ENCODE measurements at regions not wholly inside any gene's neighbourhood (a gene's known extent, or its start where the extent isn't known, plus 50 kb on each side); places are given as distances from the start of the nearest gene placed in this dataset.
"Not testable (repeated sequence)": the region's sequence is repeated elsewhere in the genome, so short reads cannot be mapped to it uniquely, and the experiment has no call there.

DNA sequence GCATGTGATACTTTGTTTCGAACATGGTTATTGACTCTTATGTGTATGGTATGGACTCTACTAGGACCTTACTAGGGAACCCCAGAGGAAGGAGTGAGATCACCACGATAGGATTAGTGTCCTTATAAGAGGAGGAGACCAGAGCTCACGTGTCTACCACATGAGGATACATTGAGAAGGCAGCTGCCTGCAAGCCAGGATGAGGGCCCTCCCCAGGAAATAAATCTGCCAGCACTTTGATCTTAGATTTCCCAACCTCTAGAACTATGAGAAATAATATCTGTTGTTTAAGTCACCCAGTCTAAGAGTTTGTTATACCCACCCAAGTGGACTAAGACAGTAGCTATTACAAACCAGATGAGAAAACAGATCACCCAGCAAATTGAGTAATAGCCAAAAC lies 559.3 kb upstream of the USP24 start:
- no peak overlapping the region for H3K9ac ChIP-seq (ENCODE audit: low read depth, low read length)
- no peaks in the 10 kb centered on the region for H3K36me3 ChIP-seq (ENCODE audit: control insufficient read depth, insufficient read depth, low read length)
- no peaks in the 10 kb centered on the region for H3K27me3 ChIP-seq (ENCODE audit: control insufficient read depth, insufficient read depth, low read length)
- no peak overlapping the region for H3K27ac ChIP-seq (ENCODE audit: low read depth, low read length)
- H3K4me1 ChIP-seq (ENCODE audit: control insufficient read depth, insufficient read depth, low read length): no peaks in the 10 kb centered on the region
- H3K9me3 ChIP-seq (ENCODE audit: control insufficient read depth, insufficient read depth, low read length): no peaks in the 10 kb centered on the region
- H3K4me3 ChIP-seq (ENCODE audit: low read depth, low read length): no peak overlapping the region

DNA sequence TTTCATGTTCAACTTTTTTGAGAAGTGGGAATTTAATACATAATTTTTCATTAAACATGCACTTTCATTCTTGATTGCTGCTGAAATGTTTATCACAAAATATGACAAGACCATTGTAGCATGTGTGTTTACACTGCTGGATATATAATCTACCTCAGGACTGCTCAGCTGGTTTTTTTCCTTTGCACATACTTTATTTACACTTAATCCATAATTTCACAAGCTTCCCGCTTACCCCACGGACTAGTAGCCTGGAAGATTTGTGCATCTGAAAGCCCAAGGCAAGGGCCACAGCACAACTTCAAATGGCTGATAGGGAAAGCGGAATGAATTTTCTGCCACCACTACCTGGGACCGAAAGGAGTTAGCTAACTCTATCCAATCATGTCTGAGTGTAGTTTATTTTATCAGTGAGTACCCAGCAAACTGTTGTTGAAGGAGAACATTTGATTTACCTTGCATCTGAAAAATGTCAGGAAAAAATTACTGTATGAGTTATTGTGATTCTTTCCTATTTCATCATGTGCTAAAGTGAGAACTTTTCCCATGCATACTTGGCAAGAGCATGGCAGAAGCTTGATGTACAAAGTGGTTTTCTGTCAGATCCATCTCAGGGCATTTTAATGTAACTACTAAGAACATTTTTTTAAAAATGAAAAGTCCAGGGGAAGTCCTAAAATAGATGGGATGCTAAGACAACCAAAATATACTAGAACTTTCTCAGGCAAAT lies 558.2 kb upstream of the USP24 start:
- no peaks in the 10 kb centered on the region for H3K9me3 ChIP-seq (ENCODE audit: control insufficient read depth, insufficient read depth, low read length)
- H3K4me3 ChIP-seq (ENCODE audit: low read depth, low read length): no peak overlapping the region
- no peak overlapping the region for H3K27ac ChIP-seq (ENCODE audit: low read depth, low read length)

DNA sequence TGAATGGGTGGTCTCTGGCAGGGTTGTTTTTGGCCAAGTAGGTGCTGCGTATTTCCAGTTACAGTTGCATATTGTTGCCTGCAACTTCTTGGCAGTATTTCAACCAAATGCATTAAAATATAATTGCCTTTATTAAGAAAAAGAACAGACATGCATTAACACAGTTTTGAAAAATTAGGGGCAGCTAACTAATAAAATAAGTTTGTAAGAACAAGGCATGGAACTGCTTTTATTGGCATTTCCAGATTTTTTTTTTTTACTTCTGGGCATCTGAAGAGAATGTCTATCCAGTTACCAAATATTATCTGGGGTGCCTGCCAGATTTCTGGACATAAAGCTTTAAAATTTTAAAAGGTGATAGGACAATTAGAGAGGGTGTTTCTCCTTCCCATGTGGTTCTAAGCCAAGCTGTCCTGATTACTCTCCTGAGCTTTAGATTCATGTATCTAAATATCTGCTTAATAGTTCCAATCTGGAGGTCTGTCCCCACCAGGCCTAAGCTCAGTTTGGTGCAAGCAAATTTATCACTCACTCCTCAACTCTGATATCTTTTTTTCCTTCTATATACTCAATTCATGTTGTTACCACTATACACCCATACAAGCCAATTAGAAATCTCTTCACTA lies 553.3 kb upstream of the USP24 start:
- Histone ChIP-seq H3K27ac (ENCODE audit: low read depth, low read length) (no peak overlapping the region), H3K27me3 (ENCODE audit: control insufficient read depth, insufficient read depth, low read length) (no peaks in the 10 kb centered on the region), H3K36me3 (ENCODE audit: control insufficient read depth, insufficient read depth, low read length) (no peaks in the 10 kb centered on the region), H3K4me3 (ENCODE audit: low read depth, low read length) (no peak overlapping the region), H3K9ac (ENCODE audit: low read depth, low read length) (no peak overlapping the region), H3K4me1 (ENCODE audit: control insufficient read depth, insufficient read depth, low read length) (no peaks in the 10 kb centered on the region), H3K9me3 (ENCODE audit: control insufficient read depth, insufficient read depth, low read length) (no peaks in the 10 kb centered on the region)

More for the DNA sequence above, 558.2 kb upstream of the USP24 start:
- H3K36me3 ChIP-seq (ENCODE audit: control insufficient read depth, insufficient read depth, low read length): no peaks in the 10 kb centered on the region
- no peak overlapping the region for H3K9ac ChIP-seq (ENCODE audit: low read depth, low read length)
- H3K4me1 ChIP-seq (ENCODE audit: control insufficient read depth, insufficient read depth, low read length): no peaks in the 10 kb centered on the region
- H3K27me3 ChIP-seq (ENCODE audit: control insufficient read depth, insufficient read depth, low read length): no peaks in the 10 kb centered on the region

DNA sequence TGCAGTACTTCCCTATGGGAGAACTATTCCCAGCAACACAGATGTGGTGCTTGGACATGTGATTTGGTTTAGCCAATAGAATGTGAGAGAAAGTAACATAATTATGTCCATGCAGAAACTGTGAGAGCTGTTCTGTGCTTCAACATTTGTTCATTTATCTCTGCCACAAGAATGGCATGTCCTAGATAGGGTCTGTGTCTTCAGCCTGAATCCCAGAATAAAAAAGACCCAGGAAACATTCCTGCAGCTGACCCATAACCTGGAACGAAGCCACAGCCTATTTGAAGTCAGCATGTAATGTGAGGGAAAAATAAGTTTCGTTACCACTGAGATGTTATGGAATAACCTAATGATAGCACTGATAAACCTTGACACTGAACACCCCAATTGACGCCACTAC lies 552.0 kb upstream of the USP24 start:
- Histone ChIP-seq H3K4me3 (ENCODE audit: low read depth, low read length) (no peak overlapping the region), H3K36me3 (ENCODE audit: control insufficient read depth, insufficient read depth, low read length) (no peaks in the 10 kb centered on the region), H3K4me1 (ENCODE audit: control insufficient read depth, insufficient read depth, low read length) (no peaks in the 10 kb centered on the region), H3K9me3 (ENCODE audit: control insufficient read depth, insufficient read depth, low read length) (no peaks in the 10 kb centered on the region), H3K27ac (ENCODE audit: low read depth, low read length) (no peak overlapping the region), H3K27me3 (ENCODE audit: control insufficient read depth, insufficient read depth, low read length) (no peaks in the 10 kb centered on the region), H3K9ac (ENCODE audit: low read depth, low read length) (no peak overlapping the region)

DNA sequence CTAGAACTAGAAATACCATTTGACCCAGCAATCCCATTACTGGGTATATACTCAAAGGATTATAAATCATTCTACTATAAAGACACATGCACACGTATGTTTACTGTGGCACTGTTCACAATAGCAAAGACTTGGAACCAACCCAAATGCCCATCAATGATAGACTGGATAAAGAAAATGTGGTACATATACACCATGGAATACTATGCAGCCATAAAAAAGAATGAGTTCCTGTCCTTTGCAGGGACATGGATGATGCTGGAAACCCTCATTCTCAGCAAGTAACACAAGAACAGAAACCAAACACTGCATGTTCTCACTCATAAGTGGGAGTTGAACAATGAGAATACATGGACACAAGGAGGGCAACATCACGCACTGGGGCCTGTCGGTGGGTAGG lies 550.3 kb upstream of the USP24 start:
- not testable (repeated sequence) for H3K9ac ChIP-seq (ENCODE audit: low read depth, low read length); H3K27ac ChIP-seq (ENCODE audit: low read depth, low read length); H3K4me3 ChIP-seq (ENCODE audit: low read depth, low read length); H3K4me1 ChIP-seq (ENCODE audit: control insufficient read depth, insufficient read depth, low read length); H3K27me3 ChIP-seq (ENCODE audit: control insufficient read depth, insufficient read depth, low read length); H3K9me3 ChIP-seq (ENCODE audit: control insufficient read depth, insufficient read depth, low read length); H3K36me3 ChIP-seq (ENCODE audit: control insufficient read depth, insufficient read depth, low read length)

DNA sequence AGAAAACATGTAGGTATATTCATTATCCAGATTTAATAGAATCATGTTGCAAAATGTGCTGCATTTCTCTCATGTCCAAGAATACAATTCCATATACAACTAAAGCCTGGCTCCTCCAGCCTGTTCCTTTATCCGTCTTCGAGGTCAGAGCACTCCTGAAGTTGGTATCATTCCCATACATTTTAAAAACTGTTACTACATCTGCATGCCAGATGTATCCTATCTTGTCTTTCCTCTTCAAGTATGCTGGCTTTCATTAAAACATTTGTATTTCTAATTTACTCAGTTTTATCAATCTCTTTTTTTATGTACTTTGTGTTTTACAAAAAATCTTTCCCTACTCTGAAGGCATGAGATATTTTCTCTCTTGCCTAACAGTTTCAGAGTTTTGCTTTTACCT lies 536.6 kb upstream of the USP24 start:
- H3K4me3 ChIP-seq (ENCODE audit: low read depth, low read length): no peak overlapping the region

DNA sequence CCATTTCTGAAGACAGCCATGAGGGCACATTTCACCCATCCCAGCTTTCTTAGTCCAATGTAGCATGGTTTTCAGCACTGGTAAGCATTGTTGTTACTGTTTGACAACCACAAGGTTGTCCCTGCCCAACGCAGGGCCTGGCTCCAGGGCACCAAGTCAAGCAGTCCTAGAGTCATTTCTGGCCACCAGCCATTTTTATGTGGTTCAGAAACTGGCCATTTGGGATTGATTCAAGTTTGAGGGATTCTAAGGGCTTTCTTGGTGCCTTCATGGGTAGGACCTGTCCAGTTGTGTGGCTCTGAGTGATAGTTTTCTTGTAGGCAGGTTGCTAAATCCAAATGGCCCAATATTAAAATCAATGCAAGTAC lies 535.4 kb upstream of the USP24 start:
- Histone ChIP-seq H3K9ac (ENCODE audit: low read depth, low read length) (no peak overlapping the region), H3K27me3 (ENCODE audit: control insufficient read depth, insufficient read depth, low read length) (no peaks in the 10 kb centered on the region), H3K9me3 (ENCODE audit: control insufficient read depth, insufficient read depth, low read length) (peaks cover 7% of the 10 kb centered on the region; the same call in 1 of the 2 replicates), H3K36me3 (ENCODE audit: control insufficient read depth, insufficient read depth, low read length) (no peaks in the 10 kb centered on the region), H3K4me1 (ENCODE audit: control insufficient read depth, insufficient read depth, low read length) (no peaks in the 10 kb centered on the region), H3K4me3 (ENCODE audit: low read depth, low read length) (no peak overlapping the region), H3K27ac (ENCODE audit: low read depth, low read length) (no peak overlapping the region)

More for the DNA sequence above, 536.6 kb upstream of the USP24 start:
- Histone ChIP-seq H3K27ac (ENCODE audit: low read depth, low read length) (no peak overlapping the region), H3K4me1 (ENCODE audit: control insufficient read depth, insufficient read depth, low read length) (no peaks in the 10 kb centered on the region), H3K9me3 (ENCODE audit: control insufficient read depth, insufficient read depth, low read length) (peaks cover 14% of the 10 kb centered on the region), H3K27me3 (ENCODE audit: control insufficient read depth, insufficient read depth, low read length) (no peaks in the 10 kb centered on the region), H3K9ac (ENCODE audit: low read depth, low read length) (no peak overlapping the region), H3K36me3 (ENCODE audit: control insufficient read depth, insufficient read depth, low read length) (no peaks in the 10 kb centered on the region)

DNA sequence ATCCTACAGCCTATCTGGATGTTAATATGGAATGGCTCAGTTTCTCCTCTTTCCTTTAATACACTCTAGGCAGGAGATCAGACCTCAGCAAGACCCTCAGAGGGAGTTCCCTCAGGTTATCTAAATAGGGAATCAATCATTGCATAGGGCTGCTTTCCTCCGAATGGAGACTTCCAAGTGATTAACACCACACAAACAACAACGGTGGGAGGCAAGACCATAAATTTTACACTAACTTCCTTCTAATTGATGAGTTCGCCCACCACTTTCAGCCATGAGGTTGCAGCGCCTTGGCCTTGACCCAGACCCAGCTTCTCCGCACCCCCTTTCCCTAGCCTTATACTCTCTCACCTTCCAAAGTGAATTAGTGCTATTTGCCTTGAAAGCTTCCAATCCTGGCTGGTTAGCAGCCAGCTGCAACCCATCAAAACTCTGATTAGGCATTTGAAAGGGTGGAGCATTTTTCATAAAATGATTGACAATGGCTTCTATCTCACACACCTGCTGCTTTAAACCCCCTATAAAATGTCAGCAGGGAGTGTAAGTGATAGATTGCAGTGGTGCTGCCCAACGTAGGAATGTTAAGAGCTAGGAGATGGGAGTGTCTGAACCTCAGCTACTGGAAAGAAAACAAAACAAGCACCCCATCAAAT lies 534.9 kb upstream of the USP24 start:
- Histone ChIP-seq H3K9me3 (ENCODE audit: control insufficient read depth, insufficient read depth, low read length) (peaks cover 6% of the 10 kb centered on the region; the same call in 1 of the 2 replicates), H3K27me3 (ENCODE audit: control insufficient read depth, insufficient read depth, low read length) (no peaks in the 10 kb centered on the region), H3K27ac (ENCODE audit: low read depth, low read length) (no peak overlapping the region), H3K9ac (ENCODE audit: low read depth, low read length) (no peak overlapping the region), H3K4me3 (ENCODE audit: low read depth, low read length) (no peak overlapping the region), H3K4me1 (ENCODE audit: control insufficient read depth, insufficient read depth, low read length) (no peaks in the 10 kb centered on the region), H3K36me3 (ENCODE audit: control insufficient read depth, insufficient read depth, low read length) (no peaks in the 10 kb centered on the region)

DNA sequence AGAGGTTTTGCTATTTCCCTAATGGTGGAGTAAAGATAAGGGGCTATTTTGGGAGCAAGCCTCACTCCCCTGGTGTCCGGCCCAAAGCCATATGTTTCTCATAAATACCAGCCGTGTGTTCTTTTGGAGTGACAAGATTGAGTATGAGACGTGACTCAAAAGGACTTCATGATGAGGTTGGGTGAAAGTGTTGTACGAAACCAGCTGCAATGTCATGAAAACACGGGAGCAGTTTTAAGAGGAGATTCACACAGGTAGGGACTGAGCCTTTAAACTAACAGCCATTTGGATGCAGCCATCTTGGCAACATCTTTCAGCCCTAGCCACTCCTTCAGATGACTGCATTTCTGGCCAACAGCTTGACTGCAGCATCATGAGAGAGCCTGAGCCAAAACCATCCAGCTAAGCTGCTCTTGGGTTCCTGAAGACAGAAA lies 532.3 kb upstream of the USP24 start:
- Histone ChIP-seq H3K27me3 (ENCODE audit: control insufficient read depth, insufficient read depth, low read length) (no peaks in the 10 kb centered on the region), H3K9me3 (ENCODE audit: control insufficient read depth, insufficient read depth, low read length) (peaks cover 6% of the 10 kb centered on the region; the same call in 1 of the 2 replicates), H3K4me1 (ENCODE audit: control insufficient read depth, insufficient read depth, low read length) (peaks cover under 1% of the 10 kb centered on the region; the same call in 1 of the 2 replicates), H3K36me3 (ENCODE audit: control insufficient read depth, insufficient read depth, low read length) (no peaks in the 10 kb centered on the region), H3K4me3 (ENCODE audit: low read depth, low read length) (no peak overlapping the region), H3K9ac (ENCODE audit: low read depth, low read length) (no peak overlapping the region), H3K27ac (ENCODE audit: low read depth, low read length) (no peak overlapping the region)

DNA sequence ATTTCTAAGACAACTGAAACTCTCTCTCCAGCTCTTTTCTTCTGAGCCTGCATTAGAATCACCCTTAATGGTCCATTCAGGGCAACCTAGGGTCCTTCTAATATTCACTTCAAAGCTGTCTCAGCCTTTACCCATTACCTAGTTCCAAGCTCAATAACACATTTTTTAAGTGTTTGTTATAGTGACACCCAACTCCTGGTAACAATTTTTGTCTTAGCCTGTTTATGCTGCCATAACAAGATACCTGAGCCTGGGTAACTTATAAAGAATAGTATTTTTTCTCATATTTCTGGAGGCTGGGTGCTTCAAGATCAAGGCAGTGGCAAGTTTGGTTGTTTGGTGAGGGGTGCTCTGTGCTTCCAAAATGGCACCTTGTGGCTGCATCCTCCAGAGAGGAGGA lies 531.5 kb upstream of the USP24 start:
- H3K4me3 ChIP-seq (ENCODE audit: low read depth, low read length): no peak overlapping the region
- H3K27ac ChIP-seq (ENCODE audit: low read depth, low read length): no peak overlapping the region
- peaks cover 6% of the 10 kb centered on the region; the same call in 1 of the 2 replicates for H3K9me3 ChIP-seq (ENCODE audit: control insufficient read depth, insufficient read depth, low read length)
- H3K36me3 ChIP-seq (ENCODE audit: control insufficient read depth, insufficient read depth, low read length): no peaks in the 10 kb centered on the region
- peaks cover 8% of the 10 kb centered on the region for H3K4me1 ChIP-seq (ENCODE audit: control insufficient read depth, insufficient read depth, low read length)
- H3K27me3 ChIP-seq (ENCODE audit: control insufficient read depth, insufficient read depth, low read length): no peaks in the 10 kb centered on the region
- H3K9ac ChIP-seq (ENCODE audit: low read depth, low read length): no peak overlapping the region

DNA sequence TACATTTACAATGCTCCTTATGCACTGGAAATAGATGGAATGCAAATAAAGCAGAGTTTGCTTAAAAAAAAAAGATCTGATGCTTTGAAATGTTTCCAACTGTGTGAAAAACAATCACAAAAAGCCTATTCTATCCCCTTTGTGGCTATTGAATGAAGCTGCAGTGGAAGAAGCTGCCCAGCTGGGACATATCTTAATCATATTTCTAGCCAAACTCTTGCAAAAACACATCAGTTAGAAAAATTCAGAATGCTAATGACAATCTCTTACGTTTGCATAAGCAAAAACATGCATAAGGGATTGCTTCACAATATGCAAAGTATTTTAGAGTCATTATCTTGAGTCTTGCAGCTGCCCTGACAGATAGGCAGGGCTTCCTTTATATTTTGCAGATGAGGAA lies 526.4 kb upstream of the USP24 start:
- Histone ChIP-seq H3K9ac (ENCODE audit: low read depth, low read length) (no peak overlapping the region), H3K27me3 (ENCODE audit: control insufficient read depth, insufficient read depth, low read length) (no peaks in the 10 kb centered on the region), H3K9me3 (ENCODE audit: control insufficient read depth, insufficient read depth, low read length) (peaks cover under 1% of the 10 kb centered on the region; the same call in 1 of the 2 replicates), H3K4me1 (ENCODE audit: control insufficient read depth, insufficient read depth, low read length) (peaks cover 16% of the 10 kb centered on the region), H3K36me3 (ENCODE audit: control insufficient read depth, insufficient read depth, low read length) (no peaks in the 10 kb centered on the region), H3K4me3 (ENCODE audit: low read depth, low read length) (no peak overlapping the region), H3K27ac (ENCODE audit: low read depth, low read length) (no peak overlapping the region)

All from HUES48 (cell line).